ENCODE measurements at regions not wholly inside any gene's neighbourhood (a gene's known extent, or its start where the extent isn't known, plus 50 kb on each side); places are given as distances from the start of the nearest gene placed in this dataset.

DNA sequence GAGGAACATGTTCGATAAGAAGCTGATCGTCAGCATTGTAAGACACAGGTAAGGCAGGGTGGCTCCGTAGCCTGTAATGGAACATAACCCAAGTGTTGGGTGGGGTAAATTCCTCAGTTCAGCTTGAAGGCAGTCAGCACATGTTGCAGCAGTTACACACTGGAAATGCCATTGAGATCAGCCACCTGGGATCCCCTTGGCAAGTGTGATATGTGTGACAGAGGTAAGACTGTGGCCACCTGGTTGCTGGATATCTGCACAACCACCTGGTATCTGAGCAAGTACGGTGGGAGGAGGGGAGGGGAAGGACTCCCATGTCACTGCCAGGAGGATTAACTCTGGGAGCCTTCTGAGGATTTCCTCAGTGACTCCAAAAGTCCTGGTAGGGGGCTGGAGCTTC lies 158.0 kb upstream of the CAND1 start:
- Histone ChIP-seq H3K4me3 (ENCODE audit: low read length) (no peak overlapping the region), H3K36me3 (ENCODE audit: control insufficient read depth, insufficient read depth, low read length) (no peaks in the 10 kb centered on the region), H3K9me3 (ENCODE audit: control insufficient read depth, insufficient read depth, low read length) (peaks cover 4% of the 10 kb centered on the region), H3K4me1 (ENCODE audit: control insufficient read depth, insufficient read depth, low read length) (no peaks in the 10 kb centered on the region), H3K27ac (ENCODE audit: low read length) (no peak overlapping the region), H3K27me3 (ENCODE audit: control insufficient read depth, insufficient read depth, low read length) (no peaks in the 10 kb centered on the region)
- Mint-ChIP-seq H3K27me3 (ENCODE audit: low read depth in 2 of 2) (peaks cover 3 to 12% of the 10 kb centered on the region in 2 donors), H3K36me3 (peaks cover 12% of the 10 kb centered on the region), H3K4me1 (no peaks in the 10 kb centered on the region), H3K4me3 (no peak overlapping the region), H3K27ac (no peak overlapping the region), H3K9me3 (peaks cover 3 to 9% of the 10 kb centered on the region in 2 donors)
- ATAC-seq = no peak
- intact Hi-C loops (cut with micrococcal nuclease) = no loop called here
- 84% methylated on average over 4 of the region's 4 CpGs for WGBS (ENCODE audit: insufficient coverage)
- TF ChIP-seq, protein P1, sequence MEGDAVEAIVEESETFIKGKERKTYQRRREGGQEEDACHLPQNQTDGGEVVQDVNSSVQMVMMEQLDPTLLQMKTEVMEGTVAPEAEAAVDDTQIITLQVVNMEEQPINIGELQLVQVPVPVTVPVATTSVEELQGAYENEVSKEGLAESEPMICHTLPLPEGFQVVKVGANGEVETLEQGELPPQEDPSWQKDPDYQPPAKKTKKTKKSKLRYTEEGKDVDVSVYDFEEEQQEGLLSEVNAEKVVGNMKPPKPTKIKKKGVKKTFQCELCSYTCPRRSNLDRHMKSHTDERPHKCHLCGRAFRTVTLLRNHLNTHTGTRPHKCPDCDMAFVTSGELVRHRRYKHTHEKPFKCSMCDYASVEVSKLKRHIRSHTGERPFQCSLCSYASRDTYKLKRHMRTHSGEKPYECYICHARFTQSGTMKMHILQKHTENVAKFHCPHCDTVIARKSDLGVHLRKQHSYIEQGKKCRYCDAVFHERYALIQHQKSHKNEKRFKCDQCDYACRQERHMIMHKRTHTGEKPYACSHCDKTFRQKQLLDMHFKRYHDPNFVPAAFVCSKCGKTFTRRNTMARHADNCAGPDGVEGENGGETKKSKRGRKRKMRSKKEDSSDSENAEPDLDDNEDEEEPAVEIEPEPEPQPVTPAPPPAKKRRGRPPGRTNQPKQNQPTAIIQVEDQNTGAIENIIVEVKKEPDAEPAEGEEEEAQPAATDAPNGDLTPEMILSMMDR (IDR thresholded peaks at IDR 0.05) = no peak
- no peak for DNase-seq

DNA sequence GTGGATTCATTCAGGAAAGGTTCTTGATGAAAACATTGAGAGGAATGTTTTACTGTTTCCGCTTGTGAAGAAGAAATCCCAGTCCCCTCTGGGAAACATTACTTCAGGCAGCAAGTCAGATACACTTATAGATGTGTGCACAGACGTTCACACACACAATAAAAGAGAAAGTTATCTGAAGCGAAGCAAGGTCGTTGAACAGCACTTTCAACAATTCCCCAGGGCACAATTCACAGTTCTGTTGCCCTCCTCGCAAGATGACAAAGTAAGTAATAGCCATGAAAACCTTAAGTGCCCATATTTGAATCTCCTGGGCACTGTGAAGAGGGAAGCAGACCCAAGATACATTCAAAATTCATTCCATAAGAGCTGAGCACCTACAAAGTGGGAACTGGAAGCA lies 156.6 kb upstream of the CAND1 start:
- H3K27me3 Mint-ChIP-seq (ENCODE audit: low read depth in 2 of 2) = peaks cover 4 to 12% of the 10 kb centered on the region in 2 donors
- H3K9me3 Mint-ChIP-seq = no peaks in the 10 kb centered on the region

DNA sequence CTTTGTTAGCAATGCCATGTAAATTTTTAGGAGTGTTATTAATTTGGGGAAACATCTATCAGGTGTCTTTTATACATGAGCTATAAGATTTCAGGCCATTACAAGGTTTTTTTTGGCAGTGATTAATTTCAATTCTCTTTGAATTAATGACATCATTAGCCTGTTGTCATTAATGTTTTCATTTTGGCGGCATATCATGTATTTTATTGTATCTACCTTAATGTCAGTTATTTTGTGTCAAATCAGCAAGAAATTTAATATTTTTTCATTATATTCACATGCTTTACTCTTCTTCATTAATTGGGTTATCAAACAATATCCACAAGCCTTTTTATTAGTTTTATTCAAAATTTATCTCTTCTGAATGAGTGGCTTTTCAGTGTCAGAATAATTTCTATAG lies 153.0 kb upstream of the CAND1 start:
- H3K9me3 Mint-ChIP-seq = no peaks in the 10 kb centered on the region
- no peaks in the 10 kb centered on the region for H3K9me3 ChIP-seq (ENCODE audit: control insufficient read depth, insufficient read depth, low read length)
- WGBS (ENCODE audit: insufficient coverage) = no CpG with 5 or more reads among the region's 1 CpG
- TF ChIP-seq, protein P1 (IDR thresholded peaks at IDR 0.05) = no peak
- H3K36me3 Mint-ChIP-seq = no peaks in the 10 kb centered on the region
- H3K4me1 Mint-ChIP-seq = no peaks in the 10 kb centered on the region
- no peaks in the 10 kb centered on the region for H3K27me3 ChIP-seq (ENCODE audit: control insufficient read depth, insufficient read depth, low read length)
- no peaks in the 10 kb centered on the region for H3K36me3 ChIP-seq (ENCODE audit: control insufficient read depth, insufficient read depth, low read length)
- DNase-seq (no peak), ATAC-seq (no peak)
- H3K4me3 ChIP-seq (ENCODE audit: low read length) = no peak overlapping the region
- intact Hi-C loops (cut with micrococcal nuclease) = no loop called here
- no peak overlapping the region for H3K4me3 Mint-ChIP-seq
- H3K27ac Mint-ChIP-seq = no peak overlapping the region
- peaks cover 17 to 30% of the 10 kb centered on the region in 2 donors for H3K27me3 Mint-ChIP-seq (ENCODE audit: low read depth in 2 of 2)
- no peaks in the 10 kb centered on the region for H3K4me1 ChIP-seq (ENCODE audit: control insufficient read depth, insufficient read depth, low read length)
- no peak overlapping the region for H3K27ac ChIP-seq (ENCODE audit: low read length)

More for the DNA sequence above, 156.6 kb upstream of the CAND1 start:
- Mint-ChIP-seq H3K4me1 (no peaks in the 10 kb centered on the region), H3K27ac (no peak overlapping the region), H3K36me3 (no peaks in the 10 kb centered on the region), H3K4me3 (no peak overlapping the region)
- H3K9me3 ChIP-seq (ENCODE audit: control insufficient read depth, insufficient read depth, low read length) = no peaks in the 10 kb centered on the region
- intact Hi-C loops (cut with micrococcal nuclease) = no loop called here
- no peak overlapping the region for H3K27ac ChIP-seq (ENCODE audit: low read length)
- no peaks in the 10 kb centered on the region for H3K4me1 ChIP-seq (ENCODE audit: control insufficient read depth, insufficient read depth, low read length)
- no peak for ATAC-seq
- no peaks in the 10 kb centered on the region for H3K36me3 ChIP-seq (ENCODE audit: control insufficient read depth, insufficient read depth, low read length)
- no peak overlapping the region for H3K4me3 ChIP-seq (ENCODE audit: low read length)
- DNase-seq = no peak
- H3K27me3 ChIP-seq (ENCODE audit: control insufficient read depth, insufficient read depth, low read length) = no peaks in the 10 kb centered on the region
- 74% methylated on average over 5 of the region's 5 CpGs for WGBS (ENCODE audit: insufficient coverage)
- TF ChIP-seq, protein P1 (IDR thresholded peaks at IDR 0.05) = no peak

DNA sequence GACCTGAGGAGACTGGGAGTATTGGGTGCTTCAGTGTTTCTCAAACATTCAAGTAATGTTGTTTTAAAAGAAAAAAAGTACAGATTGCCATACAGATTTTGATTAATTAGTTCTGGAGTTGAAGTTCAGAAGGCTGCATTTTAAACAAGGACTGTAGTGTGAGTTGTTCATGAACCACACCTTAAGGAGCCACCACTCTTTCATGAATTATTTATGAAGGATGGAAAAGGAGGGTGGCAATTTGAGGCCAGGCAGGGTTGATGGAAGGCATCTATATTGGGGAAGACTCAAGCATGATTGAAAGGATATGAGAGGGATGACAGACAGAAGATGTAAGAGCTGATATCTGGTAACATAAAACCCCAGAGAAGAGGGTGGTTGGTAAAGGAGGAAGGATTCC lies 146.6 kb upstream of the CAND1 start:
- Mint-ChIP-seq H3K9me3 (no peaks in the 10 kb centered on the region), H3K4me3 (no peak overlapping the region), H3K4me1 (no peaks in the 10 kb centered on the region), H3K27me3 (ENCODE audit: low read depth in 2 of 2) (peaks cover 35 to 38% of the 10 kb centered on the region in 2 donors), H3K27ac (no peak overlapping the region), H3K36me3 (no peaks in the 10 kb centered on the region)
- Histone ChIP-seq H3K27me3 (ENCODE audit: control insufficient read depth, insufficient read depth, low read length) (no peaks in the 10 kb centered on the region), H3K9me3 (ENCODE audit: control insufficient read depth, insufficient read depth, low read length) (no peaks in the 10 kb centered on the region), H3K4me3 (ENCODE audit: low read length) (no peak overlapping the region), H3K36me3 (ENCODE audit: control insufficient read depth, insufficient read depth, low read length) (no peaks in the 10 kb centered on the region), H3K27ac (ENCODE audit: low read length) (no peak overlapping the region), H3K4me1 (ENCODE audit: control insufficient read depth, insufficient read depth, low read length) (no peaks in the 10 kb centered on the region)
- intact Hi-C loops (cut with micrococcal nuclease) = no loop called here
- DNase-seq (no peak), ATAC-seq (no peak)
- TF ChIP-seq, protein P1 (IDR thresholded peaks at IDR 0.05) = no peak
